NCI-H2196 (cell line): ENCODE measurements at regions not wholly inside any gene's neighbourhood (a gene's known extent, or its start where the extent isn't known, plus 50 kb on each side); places are given as distances from the start of the nearest gene placed in this dataset.
"Not testable (repeated sequence)": the region's sequence is repeated elsewhere in the genome, so short reads cannot be mapped to it uniquely, and the experiment has no call there.

Experiments used
- DNase-seq: peaks from one replicate; lab custom pipeline; 2025; ENCODE audit not compliant: unreplicated experiment; lab: John Stamatoyannopoulos, UW

- DNase-seq = no peak
Observed at GRCh38 chr18:22285361-22286140, 116.2 kb downstream of the GATA6 start.

DNA sequence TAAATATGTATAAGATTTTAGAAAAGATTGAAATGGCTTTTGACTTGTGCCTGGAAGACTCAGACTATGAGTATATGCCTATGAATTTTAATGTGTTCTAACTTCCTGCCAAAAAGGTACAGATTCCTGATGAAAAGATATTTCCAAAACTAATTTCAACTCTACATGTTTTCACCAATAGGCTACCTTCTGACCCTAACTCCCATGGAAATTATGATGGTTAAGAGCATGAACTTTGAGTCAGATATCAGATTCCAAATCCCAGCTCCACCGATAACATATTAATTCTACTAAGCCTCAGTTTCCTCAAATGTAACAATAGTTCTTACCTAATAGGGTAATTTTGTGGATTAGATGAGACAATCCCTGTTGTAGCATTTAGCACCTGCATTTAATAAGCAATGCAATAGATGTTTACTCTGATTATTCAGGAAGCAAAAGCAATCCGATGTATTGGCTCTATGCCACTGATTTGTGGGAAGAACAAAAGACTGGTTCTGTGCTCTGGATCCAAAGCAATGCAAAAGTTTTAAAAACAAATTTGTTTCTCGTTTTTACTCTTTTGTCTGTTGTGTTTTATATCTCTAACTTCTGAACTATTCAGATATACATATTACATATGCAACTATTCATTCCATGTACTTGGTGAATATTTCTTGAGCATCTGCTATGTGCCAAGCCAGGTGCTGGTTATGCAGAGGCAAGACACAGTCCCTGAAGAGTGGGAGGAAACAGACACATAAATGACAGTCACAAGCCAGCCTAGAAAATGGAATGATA lies 115.4 kb downstream of the GATA6 start:
- no peak for DNase-seq

DNA sequence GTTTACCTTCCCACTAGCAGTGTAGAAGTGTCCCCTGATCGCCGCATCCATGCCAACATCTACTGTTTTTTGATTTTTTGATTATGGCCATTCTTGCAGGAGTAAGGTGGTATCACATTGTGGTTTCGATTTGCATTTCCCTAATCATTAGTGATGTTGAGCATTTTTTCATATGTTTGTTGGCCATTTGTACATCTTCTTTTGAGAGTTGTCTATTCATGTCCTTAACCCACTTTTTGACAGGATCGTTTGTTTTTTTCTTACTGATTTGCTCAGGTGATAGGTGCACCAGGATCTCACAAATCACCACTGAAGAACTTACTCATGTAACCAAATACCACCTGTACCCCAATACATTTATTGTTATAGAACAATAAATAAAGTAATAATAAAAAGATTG lies 114.5 kb downstream of the GATA6 start:
- not testable (repeated sequence) for DNase-seq

DNA sequence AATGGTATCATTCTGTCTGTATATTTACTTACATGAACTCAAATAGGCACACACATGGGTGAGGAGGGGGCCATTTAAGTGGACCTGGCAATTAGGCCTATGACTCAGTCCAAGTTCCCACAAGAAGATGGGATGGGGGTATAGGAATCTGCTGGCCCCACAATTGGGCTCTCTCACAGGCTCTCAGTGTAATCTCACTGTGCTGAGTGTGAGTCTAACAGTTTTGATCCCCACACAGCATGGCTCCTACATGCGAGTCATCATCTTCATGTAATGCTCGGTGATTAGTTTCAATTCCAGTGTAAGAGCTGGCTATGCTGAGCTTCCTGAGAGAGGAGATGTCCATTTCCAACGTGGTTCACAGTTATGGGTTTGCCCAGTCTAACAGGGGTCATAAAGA lies 114.0 kb downstream of the GATA6 start:
- DNase-seq = no peak

GRCh38 chr18:22283116-22283395 lies 113.7 kb downstream of the GATA6 start:
- DNase-seq = no peak

- peak; percentile 12 for DNase-seq
Observed at GRCh38 chr18:22282311-22283115, 113.1 kb downstream of the GATA6 start.

DNA sequence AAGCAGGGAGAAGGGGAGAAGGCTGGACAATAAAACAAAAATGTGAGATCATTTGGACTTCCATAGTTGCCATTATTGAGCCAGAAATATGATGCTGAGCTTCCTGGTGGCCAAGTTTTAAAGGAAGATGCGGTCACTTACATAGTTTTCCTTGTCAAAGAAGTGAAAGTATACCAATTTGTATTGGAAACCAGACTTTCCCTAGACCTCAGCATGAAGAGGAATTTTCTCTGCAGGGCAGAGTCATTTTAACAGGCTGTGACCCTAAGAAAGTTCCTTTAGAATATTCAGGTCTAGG lies 111.0 kb downstream of the GATA6 start:
- no peak for DNase-seq

GRCh38 chr18:22279741-22280452 lies 110.5 kb downstream of the GATA6 start:
- DNase-seq = no peak

DNA sequence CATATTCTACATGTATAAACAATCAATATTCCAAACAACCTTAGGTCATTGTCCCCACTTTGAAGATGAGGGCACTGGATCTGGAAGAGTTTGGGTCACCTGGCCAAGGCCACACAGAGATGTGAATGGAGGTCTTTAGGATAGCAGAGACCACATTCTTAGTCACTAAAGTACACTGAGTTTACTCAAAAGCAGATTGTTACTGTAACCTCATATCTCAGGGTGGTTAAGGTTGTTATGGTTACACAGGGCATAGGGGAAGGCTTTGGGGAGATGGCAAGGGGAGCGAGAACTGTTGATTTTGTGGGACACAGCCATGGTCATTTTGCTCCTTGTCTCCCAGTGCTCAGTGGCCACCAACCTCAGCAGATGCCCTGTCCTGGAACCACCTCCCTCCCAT lies 109.4 kb downstream of the GATA6 start:
- DNase-seq = no peak

DNA sequence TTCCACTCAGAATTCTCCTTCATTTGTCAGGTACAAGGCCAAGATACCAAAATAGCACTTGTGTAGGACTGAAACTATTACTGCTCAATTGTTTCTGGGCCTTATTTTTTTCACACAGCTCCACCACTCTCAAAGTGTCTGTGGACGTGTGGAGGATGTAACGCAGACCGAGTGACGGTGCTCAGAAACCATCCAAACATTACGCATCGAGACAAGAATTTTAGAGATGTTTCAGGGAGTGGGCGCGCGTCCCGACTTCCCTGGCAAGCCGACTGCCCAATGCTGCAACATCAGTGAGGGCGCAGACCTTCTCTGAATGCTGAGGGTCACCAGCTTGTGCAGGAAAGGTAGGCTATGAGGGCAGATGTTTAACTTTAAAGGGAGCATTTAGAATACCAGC lies 108.4 kb downstream of the GATA6 start:
- no peak for DNase-seq

GRCh38 chr18:22276334-22276713 lies 106.9 kb downstream of the GATA6 start:
- no peak for DNase-seq

- DNase-seq = no peak
Observed at GRCh38 chr18:22275706-22276333, 106.4 kb downstream of the GATA6 start.

GRCh38 chr18:22273101-22274039 lies 104.0 kb downstream of the GATA6 start:
- DNase-seq = no peak

DNA sequence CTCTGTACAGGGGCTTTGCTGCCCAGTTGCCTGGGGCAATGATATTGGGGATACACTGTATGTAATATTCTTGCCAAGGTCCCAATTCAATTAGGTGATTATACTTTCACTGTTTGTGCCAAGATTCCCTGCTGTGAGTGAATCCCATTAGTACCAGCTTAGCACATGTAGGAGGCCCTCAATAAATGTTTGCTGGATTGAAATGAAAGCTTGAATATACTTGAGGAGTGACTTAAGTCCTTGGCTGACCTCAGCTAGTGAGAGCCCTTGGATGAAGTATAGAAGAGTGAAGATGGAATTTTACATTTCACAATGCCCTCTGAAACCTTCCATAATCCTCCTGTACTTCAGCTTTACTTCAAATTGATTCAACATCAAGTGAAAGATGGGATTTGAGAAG lies 102.9 kb downstream of the GATA6 start:
- no peak for DNase-seq

- DNase-seq = no peak
Observed at GRCh38 chr18:22271030-22271429, 101.6 kb downstream of the GATA6 start.

GRCh38 chr18:22268641-22269128 lies 99.3 kb downstream of the GATA6 start:
- DNase-seq = peak; percentile 32

DNA sequence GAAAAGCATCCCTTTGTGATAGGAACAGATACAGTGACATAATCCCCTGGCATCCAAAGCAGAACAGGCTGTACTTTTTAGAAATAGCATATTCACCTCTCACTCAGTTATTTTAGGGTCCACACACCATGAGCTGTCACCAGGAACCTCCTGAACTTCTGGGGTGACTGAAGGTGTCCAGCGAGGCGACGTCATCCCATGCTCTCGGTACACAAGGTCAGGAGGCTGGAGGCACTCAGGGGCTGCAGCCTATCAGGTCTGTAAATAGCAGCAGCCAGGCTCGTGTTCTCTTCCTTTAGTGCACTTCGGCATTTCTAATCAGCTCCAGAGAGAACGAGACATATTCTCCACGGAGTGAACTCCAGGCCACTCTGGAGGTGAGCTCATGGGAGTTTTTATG lies 98.3 kb downstream of the GATA6 start:
- no peak for DNase-seq

GRCh38 chr18:22267225-22267624 lies 97.8 kb downstream of the GATA6 start:
- DNase-seq = no peak

GRCh38 chr18:22265838-22266237 lies 96.4 kb downstream of the GATA6 start:
- DNase-seq = no peak
